ENCODE measurements at regions not wholly inside any gene's neighbourhood (a gene's known extent, or its start where the extent isn't known, plus 50 kb on each side); places are given as distances from the start of the nearest gene placed in this dataset.

DNA sequence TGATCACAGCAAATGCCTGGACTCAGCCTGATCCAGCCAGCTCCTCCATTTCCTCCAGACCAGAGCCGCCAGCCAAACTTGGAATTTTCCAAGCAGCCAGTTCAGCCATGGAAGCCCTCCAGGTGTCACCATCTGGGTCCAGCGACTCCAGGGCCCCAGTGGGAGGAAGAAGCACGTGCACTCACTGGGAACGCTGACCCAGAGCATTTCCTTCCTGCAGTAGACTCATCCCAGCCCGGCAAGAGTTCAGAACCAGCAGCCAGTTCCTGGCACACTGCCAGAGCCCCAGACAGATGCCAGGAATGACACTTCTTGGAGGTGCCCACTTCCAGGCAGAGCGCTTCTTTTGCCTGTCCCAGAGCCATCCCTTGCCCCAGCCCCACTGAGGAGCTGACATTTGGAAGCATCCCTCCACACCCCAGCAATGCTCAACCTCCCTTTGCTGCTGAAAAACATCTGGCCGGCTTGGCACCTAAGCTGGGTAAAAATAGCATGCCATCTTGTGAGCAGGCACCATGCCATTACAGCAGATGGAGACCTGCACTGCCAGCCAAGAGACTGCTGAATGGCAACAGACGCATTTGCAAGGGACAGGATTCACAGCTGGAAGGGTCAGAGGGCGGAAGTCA lies 460.3 kb upstream of the PROK2 start:
- no peaks in the 10 kb centered on the region for H3K79me1 ChIP-seq (ENCODE audit: insufficient read depth, low read depth, low read length, poor library complexity, severe bottlenecking)
- no peak for DNase-seq
- no peak overlapping the region for H3K18ac ChIP-seq (ENCODE audit: insufficient read length, low read depth, low read length)
- H3K27ac ChIP-seq (ENCODE audit: insufficient read length, low read depth, low read length), result no peak overlapping the region
- H3K23ac ChIP-seq (ENCODE audit: insufficient read length, low read depth, low read length), result no peak overlapping the region
- H2BK5ac ChIP-seq (ENCODE audit: insufficient read length, low read length), result no peak overlapping the region
- WGBS (ENCODE audit: extremely low coverage, insufficient read length, low lambda C conversion rate), result no CpG with 5 or more reads among the region's 9 CpGs
- H2BK12ac ChIP-seq (ENCODE audit: insufficient read length, low read depth, low read length), result no peak overlapping the region
- H3T11ph ChIP-seq (ENCODE audit: low read length), result no peak overlapping the region
- Mint-ChIP-seq H3K4me3 (no peak overlapping the region), H3K9me3 (no peaks in the 10 kb centered on the region; a peak in 1 of 5 replicates), H3K4me1 (peaks cover 12 to 15% of the 10 kb centered on the region in 2 experiments), H3K27me3 (ENCODE audit: low read depth) (peaks cover 3% of the 10 kb centered on the region; the same call in 1 of the 2 replicates), H3K27ac (no peak overlapping the region), H3K36me3 (ENCODE audit: insufficient read depth in 1 of 3, low read depth in 3 of 3) (no peaks in the 10 kb centered on the region; a peak in 2 of 7 replicates)
- H3K4me2 ChIP-seq (ENCODE audit: insufficient read depth, insufficient read length, low read length), result no peak overlapping the region
- no peak overlapping the region for H4K5ac ChIP-seq (ENCODE audit: insufficient read length, low read depth, low read length)
- no peaks in the 10 kb centered on the region for H3K9me3 ChIP-seq (ENCODE audit: control insufficient read depth, low read depth, low read length)
- no peak overlapping the region for H2BK15ac ChIP-seq (ENCODE audit: low read depth, low read length)
- no peak overlapping the region for H2BK120ac ChIP-seq (ENCODE audit: low read depth, low read length, poor library complexity, severe bottlenecking)
- no peaks in the 10 kb centered on the region for H3K4me1 ChIP-seq (ENCODE audit: insufficient read depth, low read length)
- no peaks in the 10 kb centered on the region for H3K79me2 ChIP-seq (ENCODE audit: insufficient read depth, low read length)
- no peak overlapping the region for H3K9ac ChIP-seq (ENCODE audit: extremely low read depth, insufficient read length, low read length)
- no peaks in the 10 kb centered on the region for H4K20me1 ChIP-seq (ENCODE audit: control insufficient read depth, insufficient read depth, insufficient read length)
- H4K8ac ChIP-seq (replicated peaks; ENCODE audit: insufficient read length, low read depth, low read length), result no peak overlapping the region
- H2BK20ac ChIP-seq (ENCODE audit: low read depth, low read length, poor library complexity, severe bottlenecking), result no peak overlapping the region
- H3K56ac ChIP-seq (ENCODE audit: insufficient read length, low read depth, low read length), result no peak overlapping the region
- no peak overlapping the region for H2AFZ ChIP-seq (ENCODE audit: low read length)
- TF ChIP-seq, protein P1, sequence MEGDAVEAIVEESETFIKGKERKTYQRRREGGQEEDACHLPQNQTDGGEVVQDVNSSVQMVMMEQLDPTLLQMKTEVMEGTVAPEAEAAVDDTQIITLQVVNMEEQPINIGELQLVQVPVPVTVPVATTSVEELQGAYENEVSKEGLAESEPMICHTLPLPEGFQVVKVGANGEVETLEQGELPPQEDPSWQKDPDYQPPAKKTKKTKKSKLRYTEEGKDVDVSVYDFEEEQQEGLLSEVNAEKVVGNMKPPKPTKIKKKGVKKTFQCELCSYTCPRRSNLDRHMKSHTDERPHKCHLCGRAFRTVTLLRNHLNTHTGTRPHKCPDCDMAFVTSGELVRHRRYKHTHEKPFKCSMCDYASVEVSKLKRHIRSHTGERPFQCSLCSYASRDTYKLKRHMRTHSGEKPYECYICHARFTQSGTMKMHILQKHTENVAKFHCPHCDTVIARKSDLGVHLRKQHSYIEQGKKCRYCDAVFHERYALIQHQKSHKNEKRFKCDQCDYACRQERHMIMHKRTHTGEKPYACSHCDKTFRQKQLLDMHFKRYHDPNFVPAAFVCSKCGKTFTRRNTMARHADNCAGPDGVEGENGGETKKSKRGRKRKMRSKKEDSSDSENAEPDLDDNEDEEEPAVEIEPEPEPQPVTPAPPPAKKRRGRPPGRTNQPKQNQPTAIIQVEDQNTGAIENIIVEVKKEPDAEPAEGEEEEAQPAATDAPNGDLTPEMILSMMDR (conservative IDR thresholded peaks at IDR 0.05), result no peak
- no peaks in the 10 kb centered on the region for H3K23me2 ChIP-seq (ENCODE audit: insufficient read length, low read depth, low read length, poor library complexity, severe bottlenecking)
- no peak overlapping the region for H3K4ac ChIP-seq (ENCODE audit: low read depth, low read length)
- H3K27me3 ChIP-seq (ENCODE audit: insufficient read depth, low read length), result no peaks in the 10 kb centered on the region
- 0 out of 2 replicates have a peak overlapping the region, but pooled peaks have one; percentile 37 for H3K14ac ChIP-seq (ENCODE audit: insufficient read depth, low read length)
- H4K91ac ChIP-seq (ENCODE audit: insufficient read length, low read depth, low read length), result no peak overlapping the region
- H2AK5ac ChIP-seq (ENCODE audit: insufficient read length, low read length), result no peak overlapping the region

Data from H9 (cell line).